GM12878 (cell line): ENCODE measurements at regions not wholly inside any gene's neighbourhood (a gene's known extent, or its start where the extent isn't known, plus 50 kb on each side); places are given as distances from the start of the nearest gene placed in this dataset.

ENCODE experiments used
- ATAC-seq: fragments of 200-7000 bp; cut with Tn5 transposase; 3 replicates; pipeline ENCODE4 v1.9.1; 2020; ENCODE audit warnings: mild to moderate bottlenecking, moderate library complexity
- BruUV-seq: library from RNA; stranded (reverse); fragments of 400-500 nt; replicated peaks from 2 replicates; lab custom pipeline; 2021; lab: Mats Ljungman, UMichigan
- CTCF ChIA-PET: fragments of 300-600 bp; sonication (Branson Sonifier 250); formaldehyde crosslinking; extraction: SDS; loops from one replicate; lab custom pipeline; 2021; ENCODE audit warnings: inconsistent platforms; lab: Yijun Ruan, JAX
- POLR2A ChIA-PET: fragments of 350-600 bp; formaldehyde crosslinking; extraction: SDS; loops from one replicate; lab custom pipeline; 2021; ENCODE audit warnings: inconsistent platforms; lab: Charles Lee
- RAD21 ChIA-PET: fragments of 300-600 bp; sonication (Branson Sonifier 250); formaldehyde crosslinking; loops from one replicate; lab custom pipeline; 2023; ENCODE audit warnings: antibody characterized with exemption; ENCODE audit not compliant: unreplicated experiment; lab: Charles Lee
- SMC1A ChIA-PET: fragments of 300-600 bp; sonication (Branson Sonifier 250); formaldehyde crosslinking; loops from one replicate; lab custom pipeline; 2023; ENCODE audit not compliant: unreplicated experiment, uncharacterized antibody; lab: Charles Lee
- DNase-seq: peaks from one replicate; pipeline ENCODE4 v3.0.0-alpha.2; 2011; ENCODE audit warnings: low read depth, low spot score
- FAIRE-seq: peaks from 3 replicates; lab custom pipeline; 2011; peaks lifted over from hg19 to GRCh38; lab: Jason Lieb, UNC
- H2AFZ ChIP-seq: 2 replicates; pipeline ENCODE4 v1.6.0; 2011; ENCODE audit warnings: low read depth, low read length, control low read depth; ENCODE audit not compliant: control insufficient read depth
- H3K27ac ChIP-seq: 2 replicates; pipeline ENCODE4 v1.5.1; 2011; ENCODE audit warnings: control low read depth; ENCODE audit not compliant: control insufficient read depth, insufficient read depth
- H3K27me3 ChIP-seq, 2 experiments: replicated peaks in 1 of 2; 2 replicates each; pipeline versions ENCODE4 v1.6.0 to v1.6.1; 2011; ENCODE audit warnings: low read length in 1 of 2; ENCODE audit not compliant: control insufficient read depth in 2 of 2, insufficient read depth in 2 of 2
- H3K36me3 ChIP-seq, 2 experiments: 2 replicates each; pipeline ENCODE4 v1.5.1; 2011; ENCODE audit warnings: low read length in 1 of 2; ENCODE audit not compliant: control insufficient read depth in 2 of 2, insufficient read depth in 2 of 2
- H3K4me1 ChIP-seq: 2 replicates; pipeline ENCODE4 v1.6.1; 2011; ENCODE audit warnings: mild to moderate bottlenecking, low read length, moderate library complexity, mixed read lengths; ENCODE audit not compliant: control insufficient read depth, insufficient read depth
- H3K4me2 ChIP-seq: 2 replicates; pipeline ENCODE4 v1.6.0; 2011; ENCODE audit warnings: control low read depth; ENCODE audit not compliant: control insufficient read depth, insufficient read depth
- H3K4me3 ChIP-seq: fragments of 200-600 bp; sonication (generic); 2 replicates; pipeline ENCODE4 v1.5.1; 2016
- H3K79me2 ChIP-seq: 2 replicates; pipeline ENCODE4 v1.6.0; 2011; ENCODE audit warnings: low read length; ENCODE audit not compliant: control insufficient read depth, insufficient read depth
- H3K9ac ChIP-seq: 2 replicates; pipeline ENCODE4 v1.8.0; 2011; ENCODE audit warnings: low read length, control low read depth, mixed read lengths; ENCODE audit not compliant: control insufficient read depth, insufficient read depth
- H3K9me3 ChIP-seq: replicated peaks from 3 replicates; pipeline ENCODE4 v1.5.1; 2011; ENCODE audit warnings: mild to moderate bottlenecking, low read length; ENCODE audit not compliant: control insufficient read depth, insufficient read depth
- H4K20me1 ChIP-seq: 2 replicates; pipeline ENCODE4 v1.6.0; 2011; ENCODE audit not compliant: control insufficient read depth, insufficient read depth
- BRCA1 ChIP-seq: IDR thresholded peaks from 2 replicates; pipeline ENCODE4 v1.6.1; 2011; ENCODE audit warnings: low read depth, low read length, improper control_type of control experiment
- CHD2 ChIP-seq: IDR thresholded peaks from 2 replicates; pipeline ENCODE4 v1.6.1; 2011; ENCODE audit warnings: low read depth, low read length, improper control_type of control experiment, borderline replicate concordance
- CTCF ChIP-seq, 3 experiments: IDR thresholded peaks in 2 of 3; conservative IDR thresholded peaks in 1 of 3; 2 replicates each; pipeline ENCODE4 v1.5.1; 2011; ENCODE audit warnings: low read depth in 3 of 3, low read length in 3 of 3, mild to moderate bottlenecking in 3 of 3, control low read depth in 2 of 3, moderate library complexity in 2 of 3, inconsistent platforms in 1 of 3, mixed read lengths in 1 of 3; ENCODE audit not compliant: control insufficient read depth in 2 of 3, insufficient read depth in 1 of 3; ENCODE audit errors: extremely low read depth in 1 of 3
- DPF2 ChIP-seq: fragments of 450-650 bp; IDR thresholded peaks from 2 replicates; pipeline ENCODE4 v1.6.1; 2017; ENCODE audit warnings: mild to moderate bottlenecking
- E2F4 ChIP-seq: IDR thresholded peaks from 2 replicates; pipeline ENCODE4 v1.6.1; 2012; ENCODE audit warnings: low read depth, low read length, improper control_type of control experiment
- ESRRA ChIP-seq: IDR thresholded peaks from 2 replicates; pipeline ENCODE4 v1.6.1; 2012; ENCODE audit warnings: mild to moderate bottlenecking, low read length, improper control_type of control experiment
- FOXK2 ChIP-seq: fragments of 450-650 bp; IDR thresholded peaks from 2 replicates; pipeline ENCODE4 v1.6.1; 2017; ENCODE audit warnings: mild to moderate bottlenecking, moderate library complexity
- HDAC6 ChIP-seq: fragments of 200-600 bp; sonication (generic); IDR thresholded peaks from one replicate; pipeline ENCODE4 v1.8.0; 2017; ENCODE audit warnings: antibody characterized with exemption; ENCODE audit not compliant: unreplicated experiment
- IRF3 ChIP-seq: fragments of 450-650 bp; IDR thresholded peaks from 2 replicates; pipeline ENCODE4 v1.6.1; 2014; ENCODE audit warnings: mild to moderate bottlenecking
- PKNOX1 ChIP-seq: fragments of 450-650 bp; IDR thresholded peaks from 2 replicates; pipeline ENCODE4 v1.6.1; 2016; ENCODE audit warnings: mild to moderate bottlenecking
- POLR2AphosphoS5 ChIP-seq: IDR thresholded peaks from 2 replicates; pipeline ENCODE4 v1.6.1; 2011; ENCODE audit warnings: mild to moderate bottlenecking, low read length, inconsistent platforms
- ZNF217 ChIP-seq: fragments of 450-650 bp; IDR thresholded peaks from 2 replicates; pipeline ENCODE4 v1.6.1; 2017; ENCODE audit warnings: antibody characterized with exemption, mild to moderate bottlenecking
- ZZZ3 ChIP-seq: IDR thresholded peaks from 2 replicates; pipeline ENCODE4 v1.6.1; 2011; ENCODE audit warnings: low read depth; ENCODE audit not compliant: control insufficient read depth, insufficient read length
- WGBS: methylation state at CpG from one replicate; pipeline ENCODE4 v1.1.6; 2016; ENCODE audit warnings: low lambda C conversion rate; ENCODE audit not compliant: insufficient replicate concordance, insufficient coverage; ENCODE audit errors: missing lambda C conversion rate; 5-methylcytosine and 5-hydroxymethylcytosine counted together
- in situ Hi-C: fragments of 300-500 bp; cut with MboI; formaldehyde crosslinking; loops from 9 replicates; pipeline ENCODE4 v1.14.3; 2018; ENCODE audit warnings: mixed read lengths
- intact Hi-C: fragments of 100-400 bp; cut with micrococcal nuclease; formaldehyde crosslinking; loops from one replicate; pipeline ENCODE4 v1.14.2; 2022; ENCODE audit not compliant: unreplicated experiment

- H3K4me1 ChIP-seq, result no peaks in the 10 kb centered on the region
- ChIA-PET RAD21 (no interaction called here), CTCF (no interaction called here), POLR2A (no interaction called here)
- H2AFZ ChIP-seq, result no peak overlapping the region
- no TSS peak for BruUV-seq
- intact Hi-C loops, result no loop called here
- no peaks in the 10 kb centered on the region for H4K20me1 ChIP-seq
- no peak for FAIRE-seq
- H3K4me2 ChIP-seq, result no peak overlapping the region
- H3K9ac ChIP-seq, result no peak overlapping the region
- TF ChIP-seq IRF3, result no peak
- TF ChIP-seq PKNOX1, result 0 out of 2 replicates have a peak, but pooled peaks have one; percentile 10
- TF ChIP-seq, all 136 proteins: peak for 1
- DNase-seq (no peak), ATAC-seq (no peak)
- no peaks in the 10 kb centered on the region for H3K27me3 ChIP-seq
- H3K9me3 ChIP-seq, result no peaks in the 10 kb centered on the region
- no peak overlapping the region for H3K27ac ChIP-seq
- no peaks in the 10 kb centered on the region for H3K36me3 ChIP-seq
- SMC1A ChIA-PET, result no interaction called here
- in situ Hi-C loops, result no loop called here
- WGBS, result 94% methylated on average over 1 of the region's 1 CpG
- H3K79me2 ChIP-seq, result no peaks in the 10 kb centered on the region
- H3K4me3 ChIP-seq, result no peak overlapping the region
These were observed 288.1 kb upstream of the POU1F1 start for GRCh38 chr3:87564438-87564837.

- no peaks in the 10 kb centered on the region for H3K9me3 ChIP-seq
- H4K20me1 ChIP-seq, result no peaks in the 10 kb centered on the region
- CTCF ChIA-PET, result interaction anchor here (0.7 kb wide), 1 partner anchor 14 kb away, joined by 3 read pairs; no protein-coding TSS in a partner anchor
- H3K36me3 ChIP-seq, result no peaks in the 10 kb centered on the region
- no peak overlapping the region for H3K9ac ChIP-seq
- ATAC-seq (no peak), FAIRE-seq (no peak), DNase-seq (no peak)
- H3K27me3 ChIP-seq, result no peaks in the 10 kb centered on the region
- H3K79me2 ChIP-seq, result no peaks in the 10 kb centered on the region
- SMC1A ChIA-PET, result no interaction called here
- H3K4me1 ChIP-seq, result no peaks in the 10 kb centered on the region
- WGBS, result 41% methylated on average over 4 of the region's 4 CpGs
- RAD21 ChIA-PET, result no interaction called here
- H3K4me2 ChIP-seq, result no peak overlapping the region
- POLR2A ChIA-PET, result no interaction called here
- in situ Hi-C loops (no loop called here), intact Hi-C loops (no loop called here)
- no peak overlapping the region for H3K4me3 ChIP-seq
- H2AFZ ChIP-seq, result no peak overlapping the region
- no TSS peak for BruUV-seq
- H3K27ac ChIP-seq, result no peak overlapping the region
- TF ChIP-seq E2F4 (no peak), ESRRA (no peak), BRCA1 (no peak), FOXK2 (no peak), DPF2 (no peak), HDAC6 (no peak), POLR2AphosphoS5 (no peak), CHD2 (no peak), ZNF217 (no peak), ZZZ3 (no peak), CTCF (IDR thresholded peaks at IDR 0.05 in 2 of 3, conservative IDR thresholded peaks at IDR 0.05 in 1 of 3; ENCODE audit: control insufficient read depth in 2 of 3, extremely low read depth in 1 of 3, insufficient read depth in 1 of 3, low read depth in 3 of 3, low read length in 3 of 3) (no peak)
These were observed 287.3 kb upstream of the POU1F1 start for GRCh38 chr3:87563712-87564111.
